HG03139 (cell line): ENCODE measurements at regions not wholly inside any gene's neighbourhood (a gene's known extent, or its start where the extent isn't known, plus 50 kb on each side); places are given as distances from the start of the nearest gene placed in this dataset.

ENCODE experiments used
- ATAC-seq: cut with Tn5 transposase; IDR thresholded peaks from one replicate; pipeline ENCODE4 v1.9.1; 2021; ENCODE audit not compliant: unreplicated experiment

GRCh38 chr10:44806950-44807349, 104.2 kb upstream of the TMEM72 start:
- ATAC-seq, result no peak

- ATAC-seq, result no peak
Observed at GRCh38 chr10:44807451-44807850, 103.7 kb upstream of the TMEM72 start.

- no peak for ATAC-seq
Observed at GRCh38 chr10:44809647-44810046, 101.5 kb upstream of the TMEM72 start.

- no peak for ATAC-seq
Observed at GRCh38 chr10:44811072-44811471, 100.1 kb upstream of the TMEM72 start.

GRCh38 chr10:44813201-44813600, 97.9 kb upstream of the TMEM72 start:
- no peak for ATAC-seq

- no peak for ATAC-seq
Observed at GRCh38 chr10:44814929-44815328, 96.2 kb upstream of the TMEM72 start.

GRCh38 chr10:44818041-44818649, 93.0 kb upstream of the TMEM72 start:
- ATAC-seq, result no peak

GRCh38 chr10:44818701-44819127, 92.4 kb upstream of the TMEM72 start:
- ATAC-seq, result no peak

- no peak for ATAC-seq
Observed at GRCh38 chr10:44820094-44820493, 91.0 kb upstream of the TMEM72 start.

- no peak for ATAC-seq
Observed at GRCh38 chr10:44821290-44821689, 89.8 kb upstream of the TMEM72 start.

GRCh38 chr10:44822349-44822748, 88.8 kb upstream of the TMEM72 start:
- ATAC-seq, result no peak

GRCh38 chr10:44822966-44823365, 88.2 kb upstream of the TMEM72 start:
- no peak for ATAC-seq

- no peak for ATAC-seq
Observed at GRCh38 chr10:44824607-44825006, 86.5 kb upstream of the TMEM72 start.

- ATAC-seq, result no peak
Observed at GRCh38 chr10:44827431-44828006, 83.6 kb upstream of the TMEM72 start.

- ATAC-seq, result no peak
Observed at GRCh38 chr10:44828508-44829142, 82.5 kb upstream of the TMEM72 start.

- ATAC-seq, result no peak
Observed at GRCh38 chr10:44829426-44829825, 81.7 kb upstream of the TMEM72 start.

- no peak for ATAC-seq
Observed at GRCh38 chr10:44830022-44830421, 81.1 kb upstream of the TMEM72 start.

GRCh38 chr10:44831581-44831980, 79.6 kb upstream of the TMEM72 start:
- no peak for ATAC-seq

GRCh38 chr10:44832595-44833390, 78.3 kb upstream of the TMEM72 start:
- ATAC-seq, result no peak

- ATAC-seq, result no peak
Observed at GRCh38 chr10:44834131-44834530, 77.0 kb upstream of the TMEM72 start.

GRCh38 chr10:44835300-44835699, 75.8 kb upstream of the TMEM72 start:
- no peak for ATAC-seq

GRCh38 chr10:44843484-44843883, 67.7 kb upstream of the TMEM72 start:
- no peak for ATAC-seq
